Loucy (cell line): ENCODE measurements at regions not wholly inside any gene's neighbourhood (a gene's known extent, or its start where the extent isn't known, plus 50 kb on each side); places are given as distances from the start of the nearest gene placed in this dataset.

Experiments used
- H2AFZ ChIP-seq: fragments of 200-600 bp; sonication (generic); 2 replicates; pipeline ENCODE4 v1.6.0; 2016; ENCODE audit warnings: antibody characterized with exemption, mild to moderate bottlenecking, low read length, moderate library complexity
- H3F3A ChIP-seq: fragments of 200-600 bp; 2 replicates; pipeline ENCODE4 v1.6.0; 2016; ENCODE audit warnings: antibody characterized with exemption, low read depth, mild to moderate bottlenecking
- H3K27me3 ChIP-seq: fragments of 200-600 bp; sonication (generic); 2 replicates; pipeline ENCODE4 v1.6.1; 2014; ENCODE audit warnings: low read length, mild to moderate bottlenecking; ENCODE audit not compliant: insufficient read depth, poor library complexity, severe bottlenecking
- H3K36me3 ChIP-seq: fragments of 200-600 bp; sonication (generic); 2 replicates; pipeline ENCODE4 v1.6.1; 2016; ENCODE audit warnings: low read length; ENCODE audit not compliant: insufficient read depth
- H3K4me1 ChIP-seq: fragments of 200-600 bp; sonication (generic); 2 replicates; pipeline ENCODE4 v1.5.1; 2014; ENCODE audit warnings: low read length, mild to moderate bottlenecking; ENCODE audit not compliant: insufficient read depth, poor library complexity, severe bottlenecking
- H3K4me2 ChIP-seq: fragments of 200-600 bp; sonication (generic); 2 replicates; pipeline ENCODE4 v1.6.0; 2014; ENCODE audit warnings: antibody characterized with exemption, low read length, low read depth, mild to moderate bottlenecking; ENCODE audit not compliant: poor library complexity, severe bottlenecking
- H3K4me3 ChIP-seq: fragments of 200-600 bp; sonication (generic); 2 replicates; pipeline ENCODE4 v1.5.1; 2014; ENCODE audit warnings: low read length, mild to moderate bottlenecking, mixed read lengths; ENCODE audit not compliant: poor library complexity, severe bottlenecking
- H3K79me2 ChIP-seq: fragments of 200-600 bp; sonication (generic); 2 replicates; pipeline ENCODE4 v1.6.1; 2014; ENCODE audit warnings: low read length; ENCODE audit not compliant: insufficient read depth
- H3K9ac ChIP-seq: fragments of 200-600 bp; sonication (generic); 2 replicates; pipeline ENCODE4 v1.6.0; 2014; ENCODE audit warnings: mild to moderate bottlenecking, low read depth, low read length, moderate library complexity; ENCODE audit not compliant: poor library complexity, severe bottlenecking
- H3K9me2 ChIP-seq: fragments of 200-600 bp; sonication (generic); replicated peaks from 2 replicates; pipeline ENCODE4 v1.6.1; 2016; ENCODE audit warnings: low read depth, low read length, mixed read lengths
- H3K9me3 ChIP-seq: fragments of 200-600 bp; sonication (generic); 2 replicates; pipeline ENCODE4 v1.6.1; 2014; ENCODE audit warnings: mild to moderate bottlenecking, antibody characterized with exemption, low read length, low read depth; ENCODE audit not compliant: insufficient read depth
- H4K20me1 ChIP-seq: fragments of 200-600 bp; sonication (generic); 2 replicates; pipeline ENCODE4 v1.6.0; 2014; ENCODE audit warnings: antibody characterized with exemption, low read length, mild to moderate bottlenecking; ENCODE audit not compliant: insufficient read depth, poor library complexity, severe bottlenecking
- EZH2phosphoT487 ChIP-seq: fragments of 200-600 bp; IDR thresholded peaks from 2 replicates; pipeline ENCODE4 v1.6.1; 2018; ENCODE audit warnings: antibody characterized with exemption, mild to moderate bottlenecking, moderate library complexity, borderline replicate concordance
- TF ChIP-seq, protein P1 (sequence below): fragments of 200-600 bp; sonication (generic); conservative IDR thresholded peaks from 2 replicates; pipeline ENCODE4 v1.5.1; 2014; ENCODE audit warnings: mild to moderate bottlenecking, antibody characterized with exemption, low read length

DNA sequence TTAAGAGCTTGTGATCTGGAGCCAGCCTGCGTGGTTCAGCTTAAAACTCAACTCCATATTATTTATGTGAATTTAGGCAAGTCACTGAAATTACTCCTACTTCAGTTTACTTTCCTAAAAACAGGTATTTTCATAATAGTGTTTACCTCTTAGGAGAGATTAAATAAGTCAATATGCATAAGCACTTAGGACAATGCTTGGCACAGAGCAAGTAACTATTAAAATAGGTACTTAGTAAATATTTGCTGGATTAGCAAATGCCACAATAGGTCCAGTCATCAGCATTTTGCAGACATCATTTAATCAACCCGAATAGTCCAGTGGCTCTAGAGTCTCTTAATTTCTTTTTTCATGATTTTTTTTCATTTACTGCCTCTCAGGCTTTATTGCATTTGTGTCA lies 78.6 kb upstream of the PTPRK start:
- Histone ChIP-seq H3K4me1 (peaks cover 20% of the 10 kb centered on the region), H4K20me1 (no peaks in the 10 kb centered on the region), H3K79me2 (no peaks in the 10 kb centered on the region), H3K9me2 (no peaks in the 10 kb centered on the region), H3K4me2 (no peak overlapping the region), H2AFZ (no peak overlapping the region), H3K4me3 (no peak overlapping the region), H3F3A (no peaks in the 10 kb centered on the region), H3K27me3 (no peaks in the 10 kb centered on the region), H3K9ac (no peak overlapping the region), H3K36me3 (no peaks in the 10 kb centered on the region), H3K9me3 (no peaks in the 10 kb centered on the region)
- TF ChIP-seq, protein P1, sequence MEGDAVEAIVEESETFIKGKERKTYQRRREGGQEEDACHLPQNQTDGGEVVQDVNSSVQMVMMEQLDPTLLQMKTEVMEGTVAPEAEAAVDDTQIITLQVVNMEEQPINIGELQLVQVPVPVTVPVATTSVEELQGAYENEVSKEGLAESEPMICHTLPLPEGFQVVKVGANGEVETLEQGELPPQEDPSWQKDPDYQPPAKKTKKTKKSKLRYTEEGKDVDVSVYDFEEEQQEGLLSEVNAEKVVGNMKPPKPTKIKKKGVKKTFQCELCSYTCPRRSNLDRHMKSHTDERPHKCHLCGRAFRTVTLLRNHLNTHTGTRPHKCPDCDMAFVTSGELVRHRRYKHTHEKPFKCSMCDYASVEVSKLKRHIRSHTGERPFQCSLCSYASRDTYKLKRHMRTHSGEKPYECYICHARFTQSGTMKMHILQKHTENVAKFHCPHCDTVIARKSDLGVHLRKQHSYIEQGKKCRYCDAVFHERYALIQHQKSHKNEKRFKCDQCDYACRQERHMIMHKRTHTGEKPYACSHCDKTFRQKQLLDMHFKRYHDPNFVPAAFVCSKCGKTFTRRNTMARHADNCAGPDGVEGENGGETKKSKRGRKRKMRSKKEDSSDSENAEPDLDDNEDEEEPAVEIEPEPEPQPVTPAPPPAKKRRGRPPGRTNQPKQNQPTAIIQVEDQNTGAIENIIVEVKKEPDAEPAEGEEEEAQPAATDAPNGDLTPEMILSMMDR = no peak
- no peak for TF ChIP-seq EZH2phosphoT487

DNA sequence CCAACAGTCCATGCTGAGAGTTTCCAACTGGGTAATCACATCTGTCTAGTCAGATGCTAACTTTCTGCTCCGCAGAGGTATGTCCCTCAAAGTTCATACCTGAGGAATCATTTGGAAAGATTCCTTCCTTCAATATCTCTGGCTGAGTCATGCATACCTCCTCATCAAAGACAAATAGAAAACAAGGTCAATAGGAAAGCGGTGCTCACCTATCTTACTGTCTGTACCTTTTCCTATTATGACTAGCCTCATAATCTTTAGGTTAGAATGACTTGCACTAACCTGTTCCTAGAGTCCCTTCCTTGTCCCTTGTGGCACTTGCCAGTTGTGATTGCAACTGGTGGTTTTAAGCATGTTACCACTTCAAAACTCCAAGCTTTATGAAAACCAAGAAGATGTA lies 78.2 kb upstream of the PTPRK start:
- no peaks in the 10 kb centered on the region for H3K9me3 ChIP-seq
- no peaks in the 10 kb centered on the region for H3K36me3 ChIP-seq
- no peak overlapping the region for H3K4me2 ChIP-seq
- no peak for TF ChIP-seq EZH2phosphoT487
- TF ChIP-seq, protein P1 = no peak
- H2AFZ ChIP-seq = no peak overlapping the region
- no peaks in the 10 kb centered on the region for H3F3A ChIP-seq
- H3K4me3 ChIP-seq = no peak overlapping the region
- no peaks in the 10 kb centered on the region for H4K20me1 ChIP-seq
- peaks cover 20% of the 10 kb centered on the region for H3K4me1 ChIP-seq
- H3K79me2 ChIP-seq = no peaks in the 10 kb centered on the region
- no peak overlapping the region for H3K9ac ChIP-seq
- H3K27me3 ChIP-seq = no peaks in the 10 kb centered on the region
- H3K9me2 ChIP-seq = no peaks in the 10 kb centered on the region

DNA sequence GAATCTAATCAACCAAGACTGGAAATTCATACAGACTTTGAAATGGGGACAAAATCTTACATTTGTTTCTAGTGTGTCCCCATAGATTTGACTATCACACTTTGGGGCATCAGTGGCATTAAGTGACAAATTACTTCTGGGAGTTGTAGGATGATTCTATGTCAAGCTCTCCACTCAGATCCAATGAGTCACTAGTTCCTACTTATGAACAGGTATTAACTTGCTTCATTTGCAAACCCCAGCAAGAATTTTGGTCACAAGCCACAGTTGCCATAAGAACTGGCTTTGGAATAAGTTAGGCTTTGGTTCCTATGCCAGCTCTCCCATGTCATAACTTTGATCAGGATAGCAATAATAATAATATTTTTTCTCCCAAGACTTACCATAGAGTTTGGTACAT lies 77.6 kb upstream of the PTPRK start:
- Histone ChIP-seq H3K4me3 (no peak overlapping the region), H3K27me3 (no peaks in the 10 kb centered on the region), H3F3A (no peaks in the 10 kb centered on the region), H3K4me1 (peaks cover 20% of the 10 kb centered on the region), H3K9me3 (no peaks in the 10 kb centered on the region), H3K79me2 (no peaks in the 10 kb centered on the region), H2AFZ (no peak overlapping the region), H3K36me3 (no peaks in the 10 kb centered on the region), H3K9ac (no peak overlapping the region), H3K4me2 (no peak overlapping the region), H3K9me2 (no peaks in the 10 kb centered on the region), H4K20me1 (no peaks in the 10 kb centered on the region)
- TF ChIP-seq, protein P1 = no peak
- TF ChIP-seq EZH2phosphoT487 = no peak
